Activated CD4-positive, alpha-beta T cell treated with anti-CD3 and anti-CD28 coated beads, Interleukin-2, amount 50 U/mL, for 16 hours (primary cell): ENCODE measurements at regions not wholly inside any gene's neighbourhood (a gene's known extent, or its start where the extent isn't known, plus 50 kb on each side); places are given as distances from the start of the nearest gene placed in this dataset.

Experiments used
- DNase-seq: peaks from one replicate; pipeline ENCODE4 v3.0.0-alpha.2; 2020

- peak; percentile 25 for DNase-seq
These were observed 105.5 kb upstream of the CPLX2 start for GRCh38 chr5:175765858-175766257.

- DNase-seq, result no peak
These were observed 104.4 kb upstream of the CPLX2 start for GRCh38 chr5:175766963-175767362.

GRCh38 chr5:175772747-175773533 lies 98.4 kb upstream of the CPLX2 start:
- DNase-seq, result no peak

GRCh38 chr5:175773534-175774070 lies 97.8 kb upstream of the CPLX2 start:
- DNase-seq, result no peak

GRCh38 chr5:175775416-175775815 lies 96.0 kb upstream of the CPLX2 start:
- DNase-seq, result no peak

- no peak for DNase-seq
These were observed 92.4 kb upstream of the CPLX2 start for GRCh38 chr5:175778951-175779503.

GRCh38 chr5:175783739-175784138 lies 87.6 kb upstream of the CPLX2 start:
- DNase-seq, result no peak

GRCh38 chr5:175784230-175784629 lies 87.1 kb upstream of the CPLX2 start:
- DNase-seq, result no peak

- DNase-seq, result no peak
These were observed 85.7 kb upstream of the CPLX2 start for GRCh38 chr5:175785681-175786080.

- no peak for DNase-seq
These were observed 83.1 kb upstream of the CPLX2 start for GRCh38 chr5:175788155-175788787.

GRCh38 chr5:175789670-175790069 lies 81.7 kb upstream of the CPLX2 start:
- DNase-seq, result no peak

GRCh38 chr5:175790796-175791195 lies 80.6 kb upstream of the CPLX2 start:
- DNase-seq, result no peak

- DNase-seq, result no peak
These were observed 75.4 kb upstream of the CPLX2 start for GRCh38 chr5:175795959-175796358.

- peak; percentile 65 for DNase-seq
These were observed 74.6 kb upstream of the CPLX2 start for GRCh38 chr5:175796536-175797499.

- DNase-seq, result no peak
These were observed 73.8 kb upstream of the CPLX2 start for GRCh38 chr5:175797521-175798038.

- DNase-seq, result no peak
These were observed 72.8 kb upstream of the CPLX2 start for GRCh38 chr5:175798626-175799025.

GRCh38 chr5:175800656-175801081 lies 70.7 kb upstream of the CPLX2 start:
- DNase-seq, result no peak

GRCh38 chr5:175802361-175802760 lies 69.0 kb upstream of the CPLX2 start:
- no peak for DNase-seq

- no peak for DNase-seq
These were observed 68.1 kb upstream of the CPLX2 start for GRCh38 chr5:175803254-175803653.

GRCh38 chr5:175803736-175804454 lies 67.5 kb upstream of the CPLX2 start:
- no peak for DNase-seq

GRCh38 chr5:175805256-175806011 lies 65.9 kb upstream of the CPLX2 start:
- DNase-seq, result no peak
